HCT116 (cell line): ENCODE measurements at regions not wholly inside any gene's neighbourhood (a gene's known extent, or its start where the extent isn't known, plus 50 kb on each side); places are given as distances from the start of the nearest gene placed in this dataset.

Experiments used
- ATAC-seq: fragments of 200-7000 bp; cut with Tn5 transposase; 2 replicates; pipeline ENCODE4 v1.9.1; 2020; ENCODE audit warnings: mild to moderate bottlenecking, moderate library complexity
- BruUV-seq: library from RNA; stranded (reverse); fragments of 400-500 nt; replicated peaks from 2 replicates; lab custom pipeline; 2021; lab: Mats Ljungman, UMichigan
- CTCF ChIA-PET: fragments of 300-600 bp; sonication (Branson Sonifier 250); formaldehyde crosslinking; loops from one replicate; lab custom pipeline; 2021; ENCODE audit warnings: antibody characterized with exemption; lab: Charles Lee
- POLR2A ChIA-PET: fragments of 300-600, 350-600 bp; sonication (Branson Sonifier 250); formaldehyde crosslinking; loops from one replicate; lab custom pipeline; 2021; ENCODE audit warnings: antibody characterized with exemption; lab: Charles Lee
- RAD21 ChIA-PET, 2 experiments: fragments of 300-600 bp; sonication (Branson Sonifier 250); formaldehyde crosslinking; loops; one replicate each; lab custom pipeline; 2023; ENCODE audit warnings: low total read pairs in 2 of 2; ENCODE audit not compliant: uncharacterized antibody in 2 of 2, unreplicated experiment in 2 of 2, low non-redundant PET in 1 of 2; lab: Charles Lee
- DNase-seq: peaks from one replicate; pipeline ENCODE4 v3.0.0-alpha.2; 2010; ENCODE audit warnings: low read depth, low spot score
- H2AFZ ChIP-seq: fragments of 200-600 bp; shearing (Covaris generic), sonication (generic); 2 replicates; pipeline ENCODE4 v1.6.1; 2017; ENCODE audit warnings: low read depth, mixed run types, mixed read lengths, antibody characterized with exemption, low read length; ENCODE audit not compliant: poor library complexity, severe bottlenecking
- H3K27ac ChIP-seq: 2 replicates; pipeline ENCODE4 v1.5.1; 2012; ENCODE audit warnings: low read depth, low read length
- H3K27me3 ChIP-seq: fragments of 200-600 bp; sonication (generic); 2 replicates; pipeline ENCODE4 v1.6.1; 2016; ENCODE audit warnings: mixed run types, low read length, mixed read lengths; ENCODE audit not compliant: insufficient read depth
- H3K36me3 ChIP-seq, 2 experiments: fragments of 200-500 bp in 1 of 2; fragments of 200-600 bp in 1 of 2; sonication (Bioruptor generic) in 1 of 2; sonication (generic) in 1 of 2; 2 replicates each; pipeline versions ENCODE4 v1.5.1 to v1.6.1; 2014 to 2016; ENCODE audit warnings: low read length in 2 of 2, inconsistent platforms in 1 of 2, mixed read lengths in 1 of 2, mixed run types in 1 of 2; ENCODE audit not compliant: insufficient read depth in 2 of 2, control insufficient read depth in 1 of 2
- H3K4me1 ChIP-seq, 2 experiments: fragments of 200-600 bp in 1 of 2; sonication (generic) in 1 of 2; 2 replicates each; pipeline versions ENCODE4 v1.5.1 to v1.6.1; 2012 to 2017; ENCODE audit warnings: low read length in 2 of 2, inconsistent platforms in 1 of 2, mild to moderate bottlenecking in 1 of 2, mixed read lengths in 1 of 2, mixed run types in 1 of 2, moderate library complexity in 1 of 2; ENCODE audit not compliant: insufficient read depth in 2 of 2, control insufficient read depth in 1 of 2
- H3K4me2 ChIP-seq: fragments of 200-600 bp; sonication (generic); 2 replicates; pipeline ENCODE4 v1.6.1; 2017; ENCODE audit warnings: mixed run types, low read length, mixed read lengths
- H3K4me3 ChIP-seq, 2 experiments: fragments of 200-600 bp in 1 of 2; sonication (generic) in 1 of 2; replicated peaks in 1 of 2; 2 replicates each; pipeline ENCODE4 v1.5.1; 2011 to 2016; ENCODE audit warnings: low read length in 2 of 2, control low read depth in 1 of 2, low read depth in 1 of 2, mild to moderate bottlenecking in 1 of 2, mixed read lengths in 1 of 2, mixed run types in 1 of 2
- H3K79me2 ChIP-seq: fragments of 200-600 bp; sonication (generic); 2 replicates; pipeline ENCODE4 v1.6.1; 2017; ENCODE audit warnings: mild to moderate bottlenecking, mixed run types, low read length, moderate library complexity, mixed read lengths; ENCODE audit not compliant: insufficient read depth
- H3K9ac ChIP-seq: fragments of 200-600 bp; sonication (generic); 2 replicates; pipeline ENCODE4 v1.6.1; 2016; ENCODE audit warnings: low read length, mixed read lengths
- H3K9me2 ChIP-seq: fragments of 200-600 bp; sonication (generic), shearing (Covaris generic); 2 replicates; pipeline ENCODE4 v1.6.1; 2017; ENCODE audit warnings: mixed run types, mild to moderate bottlenecking, moderate library complexity; ENCODE audit not compliant: insufficient read depth
- H3K9me3 ChIP-seq, 2 experiments: fragments of 200-500 bp in 1 of 2; fragments of 200-600 bp in 1 of 2; sonication (Bioruptor generic) in 1 of 2; sonication (generic) in 1 of 2; 2 replicates each; pipeline ENCODE4 v1.6.1; 2014 to 2017; ENCODE audit warnings: low read length in 2 of 2, mixed read lengths in 2 of 2, inconsistent platforms in 1 of 2, low read depth in 1 of 2, mild to moderate bottlenecking in 1 of 2, mixed run types in 1 of 2, moderate library complexity in 1 of 2; ENCODE audit not compliant: control insufficient read depth in 1 of 2, insufficient read depth in 1 of 2
- H4K20me1 ChIP-seq: fragments of 200-600 bp; sonication (generic), shearing (Covaris generic); 2 replicates; pipeline ENCODE4 v1.6.1; 2017; ENCODE audit warnings: mixed run types, mild to moderate bottlenecking, moderate library complexity; ENCODE audit not compliant: insufficient read depth
- CBX3 ChIP-seq: IDR thresholded peaks from 2 replicates; pipeline ENCODE4 v1.6.1; 2012; ENCODE audit warnings: low read depth
- CEBPB ChIP-seq: IDR thresholded peaks from 2 replicates; pipeline ENCODE4 v1.6.1; 2012; ENCODE audit warnings: low read depth
- EGR1 ChIP-seq: IDR thresholded peaks from 2 replicates; pipeline ENCODE4 v1.6.1; 2012; ENCODE audit warnings: low read depth
- ELF1 ChIP-seq: IDR thresholded peaks from 2 replicates; pipeline ENCODE4 v1.6.1; 2012; ENCODE audit warnings: low read depth, borderline replicate concordance
- EZH2 ChIP-seq: fragments of 200-600 bp; sonication (generic); IDR thresholded peaks from 2 replicates; pipeline ENCODE4 v1.6.1; 2017; ENCODE audit warnings: antibody characterized with exemption, mixed run types
- EZH2phosphoT487 ChIP-seq: fragments of 200-600 bp; IDR thresholded peaks from 2 replicates; pipeline ENCODE4 v1.6.1; 2018; ENCODE audit warnings: antibody characterized with exemption, borderline replicate concordance
- FOSL1 ChIP-seq: IDR thresholded peaks from 2 replicates; pipeline ENCODE4 v1.6.1; 2012; ENCODE audit warnings: low read depth
- POLR2A ChIP-seq: IDR thresholded peaks from 2 replicates; pipeline ENCODE4 v1.7.0; 2011; ENCODE audit warnings: borderline replicate concordance; ENCODE audit not compliant: insufficient read depth, insufficient read length; ENCODE audit errors: extremely low read depth
- RAD21 ChIP-seq: IDR thresholded peaks from 2 replicates; pipeline ENCODE4 v1.6.1; 2012; ENCODE audit warnings: low read depth, mild to moderate bottlenecking
- SIN3A ChIP-seq: IDR thresholded peaks from 2 replicates; pipeline ENCODE4 v1.6.1; 2012; ENCODE audit warnings: low read depth
- SP1 ChIP-seq: IDR thresholded peaks from 2 replicates; pipeline ENCODE4 v1.6.1; 2012; ENCODE audit warnings: low read depth
- YY1 ChIP-seq: IDR thresholded peaks from 2 replicates; pipeline ENCODE4 v1.6.1; 2011; ENCODE audit warnings: low read length, low read depth, moderate library complexity, mild to moderate bottlenecking; ENCODE audit not compliant: insufficient replicate concordance; ENCODE audit errors: extremely low read depth
- ZFX ChIP-seq: fragments of 450-650 bp; IDR thresholded peaks from 2 replicates; pipeline ENCODE4 v1.6.1; 2017
- ZNF274 ChIP-seq: fragments of 200-500 bp; sonication (Bioruptor generic); IDR thresholded peaks from 2 replicates; pipeline ENCODE4 v1.6.1; 2014; ENCODE audit warnings: mild to moderate bottlenecking, low read depth, low read length, inconsistent platforms
- intact Hi-C: fragments of 100-400 bp; cut with micrococcal nuclease; formaldehyde crosslinking; loops from 2 replicates; pipeline ENCODE4 v1.10.0; 2022
- TF ChIP-seq, protein P1 (sequence below): IDR thresholded peaks from 2 replicates; pipeline ENCODE4 v1.6.1; 2011; ENCODE audit warnings: mild to moderate bottlenecking, low read length, moderate library complexity; ENCODE audit not compliant: insufficient replicate concordance; ENCODE audit errors: extremely low read depth
- TF ChIP-seq, protein P2 (sequence below): IDR thresholded peaks from 2 replicates; pipeline ENCODE4 v1.6.1; 2012
- TF ChIP-seq, protein P3 (sequence below): IDR thresholded peaks from 2 replicates; pipeline ENCODE4 v1.6.1; 2012
- TF ChIP-seq, protein P4 (sequence below), 3 experiments: fragments of 200-600 bp in 1 of 3; sonication (generic) in 1 of 3; IDR thresholded peaks in 2 of 3; conservative IDR thresholded peaks in 1 of 3; 2 replicates each; pipeline ENCODE4 v1.5.1; 2012 to 2017; ENCODE audit warnings: low read depth in 2 of 3, low read length in 2 of 3, antibody characterized with exemption in 1 of 3, borderline replicate concordance in 1 of 3, control low read depth in 1 of 3, mild to moderate bottlenecking in 1 of 3, mixed read lengths in 1 of 3, mixed run types in 1 of 3, moderate library complexity in 1 of 3; ENCODE audit not compliant: insufficient read depth in 1 of 3

DNA sequence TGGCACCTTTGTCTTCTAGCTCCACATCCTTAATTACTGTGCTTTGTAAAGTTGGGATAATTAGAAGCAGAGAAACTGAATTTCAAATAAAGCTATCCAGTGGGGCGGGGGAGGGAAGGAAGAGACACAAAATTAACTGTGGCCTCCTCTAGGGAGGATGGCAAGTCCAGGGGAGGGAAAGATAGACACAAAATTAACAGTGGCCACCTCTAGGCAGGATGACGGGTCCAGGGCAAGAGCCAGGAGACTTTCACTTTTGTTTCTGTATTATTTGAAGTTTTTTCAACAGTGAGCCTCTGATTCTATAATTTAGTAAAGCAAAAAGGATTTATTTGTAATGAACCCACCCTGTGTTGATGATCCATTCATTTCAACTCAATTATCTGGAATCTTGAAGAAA lies 335.9 kb downstream of the MSX2 start:
- H3K4me3 ChIP-seq, result no peak overlapping the region
- DNase-seq (no peak), ATAC-seq (no peak)
- ChIA-PET CTCF (no interaction called here), RAD21 (interaction anchor here in 1 of 2 experiments (0.7 kb wide), 1 partner anchor 259 kb away, joined by 7 read pairs; no protein-coding TSS in a partner anchor), POLR2A (no interaction called here)
- H3K9me2 ChIP-seq, result no peaks in the 10 kb centered on the region
- H3K9me3 ChIP-seq, result no peaks in the 10 kb centered on the region
- peaks cover 0 to 3% of the 10 kb centered on the region in 2 experiments; a peak in 1 of 4 replicates for H3K4me1 ChIP-seq
- intact Hi-C loops, result no loop called here
- no peak overlapping the region for H3K27ac ChIP-seq
- no peaks in the 10 kb centered on the region for H3K27me3 ChIP-seq
- BruUV-seq, result no TSS peak
- no peak overlapping the region for H3K9ac ChIP-seq
- H4K20me1 ChIP-seq, result no peaks in the 10 kb centered on the region
- H3K79me2 ChIP-seq, result no peaks in the 10 kb centered on the region
- TF ChIP-seq ZNF274 (no peak), ELF1 (no peak), SP1 (no peak), CBX3 (no peak), FOSL1 (no peak), YY1 (no peak), EZH2phosphoT487 (no peak)
- no peak overlapping the region for H2AFZ ChIP-seq
- no peaks in the 10 kb centered on the region for H3K36me3 ChIP-seq
- H3K4me2 ChIP-seq, result no peak overlapping the region

DNA sequence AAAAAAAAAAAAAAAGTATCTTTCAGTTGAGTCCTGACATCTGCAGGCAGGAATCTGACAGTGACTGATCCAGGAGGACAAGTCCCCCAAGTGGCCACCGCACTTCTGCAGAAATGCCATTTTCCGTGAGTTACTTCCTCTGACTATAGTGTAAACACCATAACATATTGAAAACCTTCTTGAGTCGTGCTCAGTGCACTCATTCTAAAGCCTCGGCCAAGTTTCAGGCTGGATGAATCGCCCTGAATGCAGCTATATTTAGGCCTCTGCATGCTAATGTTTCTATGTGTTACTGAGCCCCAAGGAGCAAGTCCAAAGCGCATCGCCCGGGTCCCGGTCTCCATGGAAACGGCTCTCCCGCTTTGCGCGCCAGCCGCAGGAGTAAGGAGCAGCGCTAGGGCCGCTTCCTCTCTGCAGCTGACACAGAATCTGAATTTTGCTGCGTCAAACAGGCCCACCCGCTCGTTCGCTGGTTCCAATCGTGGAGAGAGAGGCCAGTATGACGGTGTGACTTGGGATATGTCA lies 335.4 kb downstream of the MSX2 start:
- Histone ChIP-seq H3K27ac (no peak overlapping the region), H3K4me3 (no peak overlapping the region), H2AFZ (no peak overlapping the region), H3K9me3 (no peaks in the 10 kb centered on the region), H4K20me1 (no peaks in the 10 kb centered on the region), H3K4me1 (peaks cover 0 to 3% of the 10 kb centered on the region in 2 experiments; a peak in 1 of 4 replicates), H3K36me3 (no peaks in the 10 kb centered on the region), H3K27me3 (no peaks in the 10 kb centered on the region), H3K79me2 (no peaks in the 10 kb centered on the region), H3K9ac (no peak overlapping the region), H3K4me2 (no peak overlapping the region), H3K9me2 (no peaks in the 10 kb centered on the region)
- DNase-seq (peak; percentile 10), ATAC-seq (no peak)
- RAD21 ChIA-PET, result interaction anchor here (0.7 kb wide), 2 partner anchors 259 to 305 kb away, joined by 5 to 7 read pairs; no protein-coding TSS in a partner anchor
- CTCF ChIA-PET, result no interaction called here
- intact Hi-C loops, result no loop called here
- POLR2A ChIA-PET, result no interaction called here
- TF ChIP-seq SIN3A (no peak), CEBPB (no peak), ZFX (no peak), CBX3 (no peak), RAD21 (peak; percentile 17; the same call in 1 of the 2 replicates), EGR1 (no peak), POLR2A (no peak), EZH2 (no peak), ELF1 (no peak)
- TF ChIP-seq, protein P1, sequence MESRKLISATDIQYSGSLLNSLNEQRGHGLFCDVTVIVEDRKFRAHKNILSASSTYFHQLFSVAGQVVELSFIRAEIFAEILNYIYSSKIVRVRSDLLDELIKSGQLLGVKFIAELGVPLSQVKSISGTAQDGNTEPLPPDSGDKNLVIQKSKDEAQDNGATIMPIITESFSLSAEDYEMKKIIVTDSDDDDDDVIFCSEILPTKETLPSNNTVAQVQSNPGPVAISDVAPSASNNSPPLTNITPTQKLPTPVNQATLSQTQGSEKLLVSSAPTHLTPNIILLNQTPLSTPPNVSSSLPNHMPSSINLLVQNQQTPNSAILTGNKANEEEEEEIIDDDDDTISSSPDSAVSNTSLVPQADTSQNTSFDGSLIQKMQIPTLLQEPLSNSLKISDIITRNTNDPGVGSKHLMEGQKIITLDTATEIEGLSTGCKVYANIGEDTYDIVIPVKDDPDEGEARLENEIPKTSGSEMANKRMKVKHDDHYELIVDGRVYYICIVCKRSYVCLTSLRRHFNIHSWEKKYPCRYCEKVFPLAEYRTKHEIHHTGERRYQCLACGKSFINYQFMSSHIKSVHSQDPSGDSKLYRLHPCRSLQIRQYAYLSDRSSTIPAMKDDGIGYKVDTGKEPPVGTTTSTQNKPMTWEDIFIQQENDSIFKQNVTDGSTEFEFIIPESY, result no peak
- TF ChIP-seq, protein P2, sequence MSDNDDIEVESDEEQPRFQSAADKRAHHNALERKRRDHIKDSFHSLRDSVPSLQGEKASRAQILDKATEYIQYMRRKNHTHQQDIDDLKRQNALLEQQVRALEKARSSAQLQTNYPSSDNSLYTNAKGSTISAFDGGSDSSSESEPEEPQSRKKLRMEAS, result no peak
- TF ChIP-seq, protein P3, sequence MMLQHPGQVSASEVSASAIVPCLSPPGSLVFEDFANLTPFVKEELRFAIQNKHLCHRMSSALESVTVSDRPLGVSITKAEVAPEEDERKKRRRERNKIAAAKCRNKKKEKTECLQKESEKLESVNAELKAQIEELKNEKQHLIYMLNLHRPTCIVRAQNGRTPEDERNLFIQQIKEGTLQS, result no peak
- TF ChIP-seq, protein P4, sequence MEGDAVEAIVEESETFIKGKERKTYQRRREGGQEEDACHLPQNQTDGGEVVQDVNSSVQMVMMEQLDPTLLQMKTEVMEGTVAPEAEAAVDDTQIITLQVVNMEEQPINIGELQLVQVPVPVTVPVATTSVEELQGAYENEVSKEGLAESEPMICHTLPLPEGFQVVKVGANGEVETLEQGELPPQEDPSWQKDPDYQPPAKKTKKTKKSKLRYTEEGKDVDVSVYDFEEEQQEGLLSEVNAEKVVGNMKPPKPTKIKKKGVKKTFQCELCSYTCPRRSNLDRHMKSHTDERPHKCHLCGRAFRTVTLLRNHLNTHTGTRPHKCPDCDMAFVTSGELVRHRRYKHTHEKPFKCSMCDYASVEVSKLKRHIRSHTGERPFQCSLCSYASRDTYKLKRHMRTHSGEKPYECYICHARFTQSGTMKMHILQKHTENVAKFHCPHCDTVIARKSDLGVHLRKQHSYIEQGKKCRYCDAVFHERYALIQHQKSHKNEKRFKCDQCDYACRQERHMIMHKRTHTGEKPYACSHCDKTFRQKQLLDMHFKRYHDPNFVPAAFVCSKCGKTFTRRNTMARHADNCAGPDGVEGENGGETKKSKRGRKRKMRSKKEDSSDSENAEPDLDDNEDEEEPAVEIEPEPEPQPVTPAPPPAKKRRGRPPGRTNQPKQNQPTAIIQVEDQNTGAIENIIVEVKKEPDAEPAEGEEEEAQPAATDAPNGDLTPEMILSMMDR (IDR thresholded peaks at IDR 0.05 in 2 of 3, conservative IDR thresholded peaks at IDR 0.05 in 1 of 3; ENCODE audit: borderline replicate concordance in 1 of 3, insufficient read depth in 1 of 3, low read depth in 2 of 3, low read length in 2 of 3), result peak; percentile 32 to 51 (median 48); a peak in 4 of 6 replicates
- no TSS peak for BruUV-seq
